IMR-90 (cell line): ENCODE measurements at regions not wholly inside any gene's neighbourhood (a gene's known extent, or its start where the extent isn't known, plus 50 kb on each side); places are given as distances from the start of the nearest gene placed in this dataset.
"Not testable (repeated sequence)": the region's sequence is repeated elsewhere in the genome, so short reads cannot be mapped to it uniquely, and the experiment has no call there.

Experiments used
- BHLHE40 ChIP-seq: fragments of 150-350 bp; IDR thresholded peaks from 2 replicates; pipeline ENCODE4 v1.6.1; 2016; ENCODE audit warnings: mild to moderate bottlenecking, low read depth, low read length
- CTCF ChIP-seq: conservative IDR thresholded peaks from 2 replicates; pipeline ENCODE4 v1.5.1; 2012; ENCODE audit warnings: mild to moderate bottlenecking, low read depth, low read length, improper control_type of control experiment
- POLR2A ChIP-seq: IDR thresholded peaks from 2 replicates; pipeline ENCODE4 v1.6.1; 2012; ENCODE audit warnings: mild to moderate bottlenecking, low read depth, low read length
- RCOR1 ChIP-seq: IDR thresholded peaks from 2 replicates; pipeline ENCODE4 v1.6.1; 2012; ENCODE audit warnings: mild to moderate bottlenecking, low read length, improper control_type of control experiment; ENCODE audit not compliant: insufficient replicate concordance
- RFX5 ChIP-seq: IDR thresholded peaks from 2 replicates; pipeline ENCODE4 v1.8.0; 2012; ENCODE audit warnings: low read depth, mild to moderate bottlenecking, low read length, moderate library complexity
- USF2 ChIP-seq: fragments of 150-350 bp; IDR thresholded peaks from 2 replicates; pipeline ENCODE4 v1.6.1; 2017; ENCODE audit warnings: mild to moderate bottlenecking, antibody characterized with exemption, low read length, low read depth

- not testable (repeated sequence) for TF ChIP-seq RCOR1, CTCF, POLR2A, BHLHE40, USF2, RFX5
Observed at GRCh38 chr1:221530159-221530558, 211.7 kb downstream of the DUSP10 start.
